GM12878 (cell line): ENCODE measurements at regions not wholly inside any gene's neighbourhood (a gene's known extent, or its start where the extent isn't known, plus 50 kb on each side); places are given as distances from the start of the nearest gene placed in this dataset.

Source experiments
- ATAC-seq: fragments of 200-7000 bp; cut with Tn5 transposase; 3 replicates; pipeline ENCODE4 v1.9.1; 2020; ENCODE audit warnings: mild to moderate bottlenecking, moderate library complexity
- BruUV-seq: library from RNA; stranded (reverse); fragments of 400-500 nt; replicated peaks from 2 replicates; lab custom pipeline; 2021; lab: Mats Ljungman, UMichigan
- CTCF ChIA-PET: fragments of 300-600 bp; sonication (Branson Sonifier 250); formaldehyde crosslinking; extraction: SDS; loops from one replicate; lab custom pipeline; 2021; ENCODE audit warnings: inconsistent platforms; lab: Yijun Ruan, JAX
- POLR2A ChIA-PET: fragments of 350-600 bp; formaldehyde crosslinking; extraction: SDS; loops from one replicate; lab custom pipeline; 2021; ENCODE audit warnings: inconsistent platforms; lab: Charles Lee
- RAD21 ChIA-PET: fragments of 300-600 bp; sonication (Branson Sonifier 250); formaldehyde crosslinking; loops from one replicate; lab custom pipeline; 2023; ENCODE audit warnings: antibody characterized with exemption; ENCODE audit not compliant: unreplicated experiment; lab: Charles Lee
- SMC1A ChIA-PET: fragments of 300-600 bp; sonication (Branson Sonifier 250); formaldehyde crosslinking; loops from one replicate; lab custom pipeline; 2023; ENCODE audit not compliant: unreplicated experiment, uncharacterized antibody; lab: Charles Lee
- DNase-seq: peaks from one replicate; pipeline ENCODE4 v3.0.0-alpha.2; 2011; ENCODE audit warnings: low read depth, low spot score
- FAIRE-seq: peaks from 3 replicates; lab custom pipeline; 2011; peaks lifted over from hg19 to GRCh38; lab: Jason Lieb, UNC
- H2AFZ ChIP-seq: 2 replicates; pipeline ENCODE4 v1.6.0; 2011; ENCODE audit warnings: low read depth, low read length, control low read depth; ENCODE audit not compliant: control insufficient read depth
- H3K27ac ChIP-seq: 2 replicates; pipeline ENCODE4 v1.5.1; 2011; ENCODE audit warnings: control low read depth; ENCODE audit not compliant: control insufficient read depth, insufficient read depth
- H3K27me3 ChIP-seq, 2 experiments: replicated peaks in 1 of 2; 2 replicates each; pipeline versions ENCODE4 v1.6.0 to v1.6.1; 2011; ENCODE audit warnings: low read length in 1 of 2; ENCODE audit not compliant: control insufficient read depth in 2 of 2, insufficient read depth in 2 of 2
- H3K36me3 ChIP-seq, 2 experiments: 2 replicates each; pipeline ENCODE4 v1.5.1; 2011; ENCODE audit warnings: low read length in 1 of 2; ENCODE audit not compliant: control insufficient read depth in 2 of 2, insufficient read depth in 2 of 2
- H3K4me1 ChIP-seq: 2 replicates; pipeline ENCODE4 v1.6.1; 2011; ENCODE audit warnings: mild to moderate bottlenecking, low read length, moderate library complexity, mixed read lengths; ENCODE audit not compliant: control insufficient read depth, insufficient read depth
- H3K4me2 ChIP-seq: 2 replicates; pipeline ENCODE4 v1.6.0; 2011; ENCODE audit warnings: control low read depth; ENCODE audit not compliant: control insufficient read depth, insufficient read depth
- H3K4me3 ChIP-seq: fragments of 200-600 bp; sonication (generic); 2 replicates; pipeline ENCODE4 v1.5.1; 2016
- H3K79me2 ChIP-seq: 2 replicates; pipeline ENCODE4 v1.6.0; 2011; ENCODE audit warnings: low read length; ENCODE audit not compliant: control insufficient read depth, insufficient read depth
- H3K9ac ChIP-seq: 2 replicates; pipeline ENCODE4 v1.8.0; 2011; ENCODE audit warnings: low read length, control low read depth, mixed read lengths; ENCODE audit not compliant: control insufficient read depth, insufficient read depth
- H3K9me3 ChIP-seq: replicated peaks from 3 replicates; pipeline ENCODE4 v1.5.1; 2011; ENCODE audit warnings: mild to moderate bottlenecking, low read length; ENCODE audit not compliant: control insufficient read depth, insufficient read depth
- H4K20me1 ChIP-seq: 2 replicates; pipeline ENCODE4 v1.6.0; 2011; ENCODE audit not compliant: control insufficient read depth, insufficient read depth
- BRCA1 ChIP-seq: IDR thresholded peaks from 2 replicates; pipeline ENCODE4 v1.6.1; 2011; ENCODE audit warnings: low read depth, low read length, improper control_type of control experiment
- CUX1 ChIP-seq: IDR thresholded peaks from 2 replicates; pipeline ENCODE4 v1.6.1; 2012; ENCODE audit warnings: improper control_type of control experiment, low read depth, low read length; ENCODE audit not compliant: insufficient replicate concordance
- ETV6 ChIP-seq, 2 experiments: fragments of 450-650 bp in 1 of 2; IDR thresholded peaks in 1 of 2; conservative IDR thresholded peaks in 1 of 2; 2 replicates each; pipeline ENCODE4 v1.6.1; 2014; ENCODE audit warnings: antibody characterized with exemption in 1 of 2, borderline replicate concordance in 1 of 2, low read depth in 1 of 2, mild to moderate bottlenecking in 1 of 2, moderate library complexity in 1 of 2
- NR2C1 ChIP-seq: fragments of 450-650 bp; IDR thresholded peaks from 2 replicates; pipeline ENCODE4 v1.6.1; 2017; ENCODE audit warnings: antibody characterized with exemption, mild to moderate bottlenecking, moderate library complexity
- POLR2A ChIP-seq: IDR thresholded peaks from 2 replicates; pipeline ENCODE4 v1.6.1; 2011; ENCODE audit warnings: low read depth, mild to moderate bottlenecking, low read length
- RFX5 ChIP-seq: IDR thresholded peaks from 2 replicates; pipeline ENCODE4 v1.6.1; 2011; ENCODE audit warnings: low read depth, low read length, improper control_type of control experiment
- TARDBP ChIP-seq: IDR thresholded peaks from 2 replicates; pipeline ENCODE4 v1.6.1; 2016; ENCODE audit warnings: borderline replicate concordance
- ZNF592 ChIP-seq: fragments of 450-650 bp; IDR thresholded peaks from 2 replicates; pipeline ENCODE4 v1.6.1; 2017; ENCODE audit warnings: mild to moderate bottlenecking, moderate library complexity
- ZNF687 ChIP-seq: fragments of 450-650 bp; IDR thresholded peaks from 2 replicates; pipeline ENCODE4 v1.6.1; 2017; ENCODE audit warnings: mild to moderate bottlenecking, moderate library complexity
- WGBS: methylation state at CpG from one replicate; pipeline ENCODE4 v1.1.6; 2016; ENCODE audit warnings: low lambda C conversion rate; ENCODE audit not compliant: insufficient replicate concordance, insufficient coverage; ENCODE audit errors: missing lambda C conversion rate; 5-methylcytosine and 5-hydroxymethylcytosine counted together
- in situ Hi-C: fragments of 300-500 bp; cut with MboI; formaldehyde crosslinking; loops from 9 replicates; pipeline ENCODE4 v1.14.3; 2018; ENCODE audit warnings: mixed read lengths
- intact Hi-C: fragments of 100-400 bp; cut with micrococcal nuclease; formaldehyde crosslinking; loops from one replicate; pipeline ENCODE4 v1.14.2; 2022; ENCODE audit not compliant: unreplicated experiment

GRCh38 chr7:126052229-126052628, 1122.6 kb upstream of the POT1 start (continued):
- TF ChIP-seq CUX1 (no peak), ETV6 (conservative IDR thresholded peaks at IDR 0.05 in 1 of 2, IDR thresholded peaks at IDR 0.05 in 1 of 2; ENCODE audit: borderline replicate concordance in 1 of 2, low read depth in 1 of 2) (no peak), BRCA1 (no peak)
- TF ChIP-seq, all 136 proteins: peak for 0

GRCh38 chr7:126044662-126045061, 1115.0 kb upstream of the POT1 start:
- H3K4me3 ChIP-seq = no peak overlapping the region
- intact Hi-C loops (no loop called here), in situ Hi-C loops (no loop called here)
- no peak overlapping the region for H3K9ac ChIP-seq
- no peak overlapping the region for H2AFZ ChIP-seq
- BruUV-seq = no TSS peak
- ChIA-PET SMC1A (interaction anchor here (1.6 to 2.0 kb wide), 2 partner anchors 11 to 16 kb away, joined by 4 to 7 read pairs; no protein-coding TSS in a partner anchor), RAD21 (no interaction called here), POLR2A (no interaction called here), CTCF (no interaction called here)
- no peaks in the 10 kb centered on the region for H3K79me2 ChIP-seq
- DNase-seq = no peak
- no peak for FAIRE-seq
- H4K20me1 ChIP-seq = no peaks in the 10 kb centered on the region
- H3K36me3 ChIP-seq = no peaks in the 10 kb centered on the region
- no peaks in the 10 kb centered on the region for H3K4me1 ChIP-seq
- no peak for ATAC-seq
- 0% methylated on average over 1 of the region's 1 CpG for WGBS
- H3K9me3 ChIP-seq = no peaks in the 10 kb centered on the region
- H3K27ac ChIP-seq = no peak overlapping the region
- no peaks in the 10 kb centered on the region for H3K27me3 ChIP-seq
- no peak overlapping the region for H3K4me2 ChIP-seq
- TF ChIP-seq ETV6 (conservative IDR thresholded peaks at IDR 0.05 in 1 of 2, IDR thresholded peaks at IDR 0.05 in 1 of 2; ENCODE audit: borderline replicate concordance in 1 of 2, low read depth in 1 of 2) = no peak
- no peak for TF ChIP-seq TARDBP
- no peak for TF ChIP-seq ZNF687
- TF ChIP-seq POLR2A = no peak
- no peak for TF ChIP-seq RFX5
- no peak for TF ChIP-seq NR2C1
- TF ChIP-seq ZNF592 = no peak
